ENCODE measurements at regions not wholly inside any gene's neighbourhood (a gene's known extent, or its start where the extent isn't known, plus 50 kb on each side); places are given as distances from the start of the nearest gene placed in this dataset.

- Histone ChIP-seq H3K27me3 (replicated peaks; ENCODE audit: insufficient read depth, low read length) (no peaks in the 10 kb centered on the region), H3K4me3 (ENCODE audit: low read length) (no peak overlapping the region), H4K20me1 (ENCODE audit: insufficient read depth, low read length) (no peaks in the 10 kb centered on the region), H3K4me1 (ENCODE audit: low read length) (no peaks in the 10 kb centered on the region), H3K79me2 (ENCODE audit: low read length) (no peaks in the 10 kb centered on the region), H3K9ac (ENCODE audit: low read length) (no peak overlapping the region), H3K36me3 (replicated peaks; ENCODE audit: insufficient read depth, low read length) (no peaks in the 10 kb centered on the region), H3K27ac (ENCODE audit: low read length) (no peak overlapping the region), H3K4me2 (ENCODE audit: low read depth, low read length) (no peak overlapping the region), H3F3A (ENCODE audit: insufficient read depth, low read length) (no peaks in the 10 kb centered on the region), H3K9me3 (replicated peaks; ENCODE audit: insufficient read depth, low read length) (no peaks in the 10 kb centered on the region), H2AFZ (ENCODE audit: low read length) (no peak overlapping the region), H3K9me2 (replicated peaks; ENCODE audit: insufficient read depth, low read length) (no peaks in the 10 kb centered on the region)
- TF ChIP-seq EZH2phosphoT487 (IDR thresholded peaks at IDR 0.05; ENCODE audit: low read length), result no peak
- no peak for DNase-seq
Measured at GRCh38 chr1:73947009-73947408, 251.0 kb downstream of the LRRIQ3 start.

- Histone ChIP-seq H3K79me2 (ENCODE audit: low read length) (no peaks in the 10 kb centered on the region), H2AFZ (ENCODE audit: low read length) (no peak overlapping the region), H3K4me1 (ENCODE audit: low read length) (no peaks in the 10 kb centered on the region), H3K36me3 (replicated peaks; ENCODE audit: insufficient read depth, low read length) (no peaks in the 10 kb centered on the region), H4K20me1 (ENCODE audit: insufficient read depth, low read length) (no peaks in the 10 kb centered on the region), H3K27ac (ENCODE audit: low read length) (no peak overlapping the region), H3K27me3 (replicated peaks; ENCODE audit: insufficient read depth, low read length) (no peaks in the 10 kb centered on the region), H3K9me2 (replicated peaks; ENCODE audit: insufficient read depth, low read length) (no peaks in the 10 kb centered on the region), H3K4me2 (ENCODE audit: low read depth, low read length) (no peak overlapping the region), H3K9me3 (replicated peaks; ENCODE audit: insufficient read depth, low read length) (no peaks in the 10 kb centered on the region), H3F3A (ENCODE audit: insufficient read depth, low read length) (no peaks in the 10 kb centered on the region), H3K4me3 (ENCODE audit: low read length) (no peak overlapping the region), H3K9ac (ENCODE audit: low read length) (no peak overlapping the region)
- DNase-seq, result no peak
- TF ChIP-seq EZH2phosphoT487 (IDR thresholded peaks at IDR 0.05; ENCODE audit: low read length), result no peak
- TF ChIP-seq EZH2 (optimal IDR thresholded peaks at IDR 0.05; ENCODE audit: low read depth, low read length), result no peak
- TF ChIP-seq CTCF (IDR thresholded peaks at IDR 0.05; ENCODE audit: low read length), result no peak
Measured at GRCh38 chr1:73943270-73943669, 254.7 kb downstream of the LRRIQ3 start.

- Histone ChIP-seq H3F3A (ENCODE audit: insufficient read depth, low read length) (no peaks in the 10 kb centered on the region), H3K27ac (ENCODE audit: low read length) (no peak overlapping the region), H3K4me2 (ENCODE audit: low read depth, low read length) (no peak overlapping the region), H3K9ac (ENCODE audit: low read length) (no peak overlapping the region), H3K4me3 (ENCODE audit: low read length) (no peak overlapping the region), H2AFZ (ENCODE audit: low read length) (no peak overlapping the region), H3K27me3 (replicated peaks; ENCODE audit: insufficient read depth, low read length) (no peaks in the 10 kb centered on the region), H3K4me1 (ENCODE audit: low read length) (no peaks in the 10 kb centered on the region), H3K9me2 (replicated peaks; ENCODE audit: insufficient read depth, low read length) (no peaks in the 10 kb centered on the region), H3K36me3 (replicated peaks; ENCODE audit: insufficient read depth, low read length) (no peaks in the 10 kb centered on the region), H3K9me3 (replicated peaks; ENCODE audit: insufficient read depth, low read length) (no peaks in the 10 kb centered on the region), H3K79me2 (ENCODE audit: low read length) (no peaks in the 10 kb centered on the region), H4K20me1 (ENCODE audit: insufficient read depth, low read length) (no peaks in the 10 kb centered on the region)
- DNase-seq, result no peak
- TF ChIP-seq CTCF (IDR thresholded peaks at IDR 0.05; ENCODE audit: low read length) (no peak), EZH2 (optimal IDR thresholded peaks at IDR 0.05; ENCODE audit: low read depth, low read length) (no peak), EZH2phosphoT487 (IDR thresholded peaks at IDR 0.05; ENCODE audit: low read length) (no peak)
Measured at GRCh38 chr1:73930293-73930692, 267.7 kb downstream of the LRRIQ3 start.

- no peak overlapping the region for H3K27ac ChIP-seq (ENCODE audit: low read length)
- no peaks in the 10 kb centered on the region for H3K9me2 ChIP-seq (replicated peaks; ENCODE audit: insufficient read depth, low read length)
- TF ChIP-seq CTCF (IDR thresholded peaks at IDR 0.05; ENCODE audit: low read length) (no peak), EZH2 (optimal IDR thresholded peaks at IDR 0.05; ENCODE audit: low read depth, low read length) (no peak), EZH2phosphoT487 (IDR thresholded peaks at IDR 0.05; ENCODE audit: low read length) (no peak)
- no peaks in the 10 kb centered on the region for H3K27me3 ChIP-seq (replicated peaks; ENCODE audit: insufficient read depth, low read length)
- DNase-seq, result no peak
- no peaks in the 10 kb centered on the region for H3K36me3 ChIP-seq (replicated peaks; ENCODE audit: insufficient read depth, low read length)
- no peak overlapping the region for H2AFZ ChIP-seq (ENCODE audit: low read length)
- no peaks in the 10 kb centered on the region for H3K9me3 ChIP-seq (replicated peaks; ENCODE audit: insufficient read depth, low read length)
- no peak overlapping the region for H3K4me2 ChIP-seq (ENCODE audit: low read depth, low read length)
- no peaks in the 10 kb centered on the region for H3K4me1 ChIP-seq (ENCODE audit: low read length)
- no peaks in the 10 kb centered on the region for H3F3A ChIP-seq (ENCODE audit: insufficient read depth, low read length)
- no peak overlapping the region for H3K9ac ChIP-seq (ENCODE audit: low read length)
- no peaks in the 10 kb centered on the region for H4K20me1 ChIP-seq (ENCODE audit: insufficient read depth, low read length)
- H3K79me2 ChIP-seq (ENCODE audit: low read length), result no peaks in the 10 kb centered on the region
- H3K4me3 ChIP-seq (ENCODE audit: low read length), result no peak overlapping the region
Measured at GRCh38 chr1:73914951-73915350, 283.0 kb downstream of the LRRIQ3 start.
